Hepatocyte (in vitro differentiated cells): ENCODE measurements at regions not wholly inside any gene's neighbourhood (a gene's known extent, or its start where the extent isn't known, plus 50 kb on each side); places are given as distances from the start of the nearest gene placed in this dataset.

Experiments
- DNase-seq: peaks from one replicate; pipeline ENCODE4 v3.0.0-alpha.2; 2016; ENCODE audit warnings: low spot score
- H2AFZ ChIP-seq: fragments of 200-600 bp; sonication (generic); 2 replicates; pipeline ENCODE4 v1.6.0; 2016; ENCODE audit warnings: antibody characterized with exemption, mild to moderate bottlenecking
- H3K27ac ChIP-seq: fragments of 200-600 bp; sonication (generic); 2 replicates; pipeline ENCODE4 v1.5.1; 2016; ENCODE audit warnings: mild to moderate bottlenecking
- H3K27me3 ChIP-seq: fragments of 200-600 bp; sonication (generic); 2 replicates; pipeline ENCODE4 v1.6.1; 2016
- H3K36me3 ChIP-seq: fragments of 200-600 bp; sonication (generic); replicated peaks from 2 replicates; pipeline ENCODE4 v1.5.1; 2016; ENCODE audit warnings: low read depth; ENCODE audit not compliant: insufficient read depth
- H3K4me1 ChIP-seq: fragments of 200-600 bp; sonication (generic); 2 replicates; pipeline ENCODE4 v1.5.1; 2016; ENCODE audit warnings: mild to moderate bottlenecking, moderate library complexity; ENCODE audit not compliant: insufficient read depth
- H3K4me2 ChIP-seq: fragments of 200-600 bp; sonication (generic); 2 replicates; pipeline ENCODE4 v1.6.0; 2016
- H3K4me3 ChIP-seq: fragments of 200-600 bp; sonication (generic); 2 replicates; pipeline ENCODE4 v1.5.1; 2016; ENCODE audit warnings: mild to moderate bottlenecking
- H3K79me2 ChIP-seq: fragments of 200-600 bp; sonication (generic); 2 replicates; pipeline ENCODE4 v1.6.0; 2017; ENCODE audit warnings: mild to moderate bottlenecking
- H3K9me2 ChIP-seq: fragments of 200-600 bp; sonication (generic); replicated peaks from 2 replicates; pipeline ENCODE4 v1.6.0; 2017; ENCODE audit warnings: mild to moderate bottlenecking; ENCODE audit not compliant: insufficient read depth
- H3K9me3 ChIP-seq: fragments of 200-600 bp; sonication (generic); 2 replicates; pipeline ENCODE4 v1.5.1; 2016; ENCODE audit warnings: low read depth, mild to moderate bottlenecking
- H4K20me1 ChIP-seq: fragments of 200-600 bp; sonication (generic); 2 replicates; pipeline ENCODE4 v1.6.0; 2016; ENCODE audit warnings: mild to moderate bottlenecking; ENCODE audit not compliant: insufficient read depth, poor library complexity, severe bottlenecking
- EZH2 ChIP-seq: fragments of 200-600 bp; sonication (generic); IDR thresholded peaks from 2 replicates; pipeline ENCODE4 v1.6.1; 2016; ENCODE audit warnings: antibody characterized with exemption, mild to moderate bottlenecking, borderline replicate concordance
- EZH2phosphoT487 ChIP-seq: fragments of 200-600 bp; sonication (generic); IDR thresholded peaks from one replicate; pipeline ENCODE4 v1.6.1; 2018; ENCODE audit warnings: antibody characterized with exemption, mild to moderate bottlenecking, low read depth, moderate library complexity; ENCODE audit not compliant: unreplicated experiment, severe bottlenecking
- WGBS: methylation state at CpG from one replicate; pipeline ENCODE4 v1.1.6; 2016; ENCODE audit warnings: low lambda C conversion rate; ENCODE audit errors: missing lambda C conversion rate; 5-methylcytosine and 5-hydroxymethylcytosine counted together
- TF ChIP-seq, protein P1 (sequence below): fragments of 200-600 bp; sonication (generic); IDR thresholded peaks from 2 replicates; pipeline ENCODE4 v1.5.1; 2016; ENCODE audit warnings: antibody characterized with exemption, mild to moderate bottlenecking; ENCODE audit not compliant: poor library complexity

DNA sequence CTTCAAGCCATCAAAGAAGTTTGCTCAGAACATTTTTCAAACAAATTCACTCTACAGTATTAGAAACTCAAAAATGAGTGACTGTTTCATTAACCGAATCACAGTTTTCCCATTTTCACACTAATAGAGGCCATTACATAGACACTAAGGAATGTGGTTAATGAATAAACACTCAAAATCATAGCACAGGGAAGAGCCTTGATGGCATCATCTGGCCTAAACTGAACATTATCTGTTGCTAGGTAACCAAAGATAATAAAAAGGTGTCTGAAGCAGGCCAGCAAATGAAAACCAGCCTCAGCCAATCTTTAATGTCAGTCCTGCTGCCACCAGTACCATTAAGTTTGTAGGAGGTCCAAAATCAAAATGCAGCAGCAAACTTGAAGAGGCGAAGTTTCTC is 492.4 kb upstream of the STEAP1 start:
- DNase-seq = peak; percentile 3
- Histone ChIP-seq H4K20me1 (no peaks in the 10 kb centered on the region), H3K4me3 (no peak overlapping the region), H2AFZ (no peak overlapping the region), H3K9me3 (no peaks in the 10 kb centered on the region), H3K36me3 (no peaks in the 10 kb centered on the region), H3K9me2 (no peaks in the 10 kb centered on the region), H3K27ac (no peak overlapping the region), H3K79me2 (no peaks in the 10 kb centered on the region), H3K4me1 (no peaks in the 10 kb centered on the region), H3K27me3 (no peaks in the 10 kb centered on the region), H3K4me2 (no peak overlapping the region)
- 69% methylated on average over 2 of the region's 2 CpGs for WGBS
- no peak for TF ChIP-seq EZH2phosphoT487
- TF ChIP-seq EZH2 = no peak
- TF ChIP-seq, protein P1, sequence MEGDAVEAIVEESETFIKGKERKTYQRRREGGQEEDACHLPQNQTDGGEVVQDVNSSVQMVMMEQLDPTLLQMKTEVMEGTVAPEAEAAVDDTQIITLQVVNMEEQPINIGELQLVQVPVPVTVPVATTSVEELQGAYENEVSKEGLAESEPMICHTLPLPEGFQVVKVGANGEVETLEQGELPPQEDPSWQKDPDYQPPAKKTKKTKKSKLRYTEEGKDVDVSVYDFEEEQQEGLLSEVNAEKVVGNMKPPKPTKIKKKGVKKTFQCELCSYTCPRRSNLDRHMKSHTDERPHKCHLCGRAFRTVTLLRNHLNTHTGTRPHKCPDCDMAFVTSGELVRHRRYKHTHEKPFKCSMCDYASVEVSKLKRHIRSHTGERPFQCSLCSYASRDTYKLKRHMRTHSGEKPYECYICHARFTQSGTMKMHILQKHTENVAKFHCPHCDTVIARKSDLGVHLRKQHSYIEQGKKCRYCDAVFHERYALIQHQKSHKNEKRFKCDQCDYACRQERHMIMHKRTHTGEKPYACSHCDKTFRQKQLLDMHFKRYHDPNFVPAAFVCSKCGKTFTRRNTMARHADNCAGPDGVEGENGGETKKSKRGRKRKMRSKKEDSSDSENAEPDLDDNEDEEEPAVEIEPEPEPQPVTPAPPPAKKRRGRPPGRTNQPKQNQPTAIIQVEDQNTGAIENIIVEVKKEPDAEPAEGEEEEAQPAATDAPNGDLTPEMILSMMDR = no peak

DNA sequence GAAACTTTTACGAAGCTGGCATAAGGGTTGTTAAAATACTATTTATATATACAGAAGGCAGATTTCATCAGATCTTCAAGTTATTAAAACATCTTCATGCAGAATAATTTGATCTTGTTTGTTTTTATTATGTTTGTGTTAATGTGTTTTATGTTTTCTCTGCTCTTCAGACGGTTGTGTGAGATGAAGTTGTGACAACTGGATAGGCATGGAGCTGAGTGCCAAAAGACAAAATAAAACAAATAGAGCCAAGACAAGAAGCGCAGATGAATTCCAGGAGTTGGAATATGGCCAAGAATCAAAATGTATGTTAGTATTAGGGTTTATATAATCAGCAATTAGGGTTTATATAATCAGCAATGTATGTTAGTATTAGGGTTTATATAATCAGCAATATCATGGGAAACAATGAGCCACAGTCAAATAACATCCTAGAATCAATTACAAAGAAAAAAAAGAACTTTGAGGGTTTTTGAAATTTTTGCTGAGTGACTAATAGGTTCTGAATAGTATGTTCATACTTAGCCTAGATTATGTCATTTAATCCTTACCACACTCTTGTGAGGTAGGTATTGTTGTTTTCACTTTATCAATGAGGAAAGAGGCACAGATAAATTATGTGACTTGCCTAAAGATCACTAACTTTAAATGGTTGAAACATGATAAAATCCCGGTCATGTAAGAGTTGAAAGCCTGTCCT is 488.0 kb upstream of the STEAP1 start:
- no peaks in the 10 kb centered on the region for H3K4me1 ChIP-seq
- no peaks in the 10 kb centered on the region for H3K9me3 ChIP-seq
- no peak overlapping the region for H2AFZ ChIP-seq
- no peaks in the 10 kb centered on the region for H3K79me2 ChIP-seq
- no peak for DNase-seq
- no peak overlapping the region for H3K4me2 ChIP-seq
- H3K36me3 ChIP-seq = no peaks in the 10 kb centered on the region
- WGBS = 77% methylated on average over 4 of the region's 4 CpGs
- no peaks in the 10 kb centered on the region for H3K9me2 ChIP-seq
- TF ChIP-seq EZH2 = no peak
- TF ChIP-seq EZH2phosphoT487 = no peak
- TF ChIP-seq, protein P1 = no peak
- H4K20me1 ChIP-seq = no peaks in the 10 kb centered on the region
- H3K27ac ChIP-seq = no peak overlapping the region
- H3K4me3 ChIP-seq = no peak overlapping the region
- H3K27me3 ChIP-seq = no peaks in the 10 kb centered on the region

DNA sequence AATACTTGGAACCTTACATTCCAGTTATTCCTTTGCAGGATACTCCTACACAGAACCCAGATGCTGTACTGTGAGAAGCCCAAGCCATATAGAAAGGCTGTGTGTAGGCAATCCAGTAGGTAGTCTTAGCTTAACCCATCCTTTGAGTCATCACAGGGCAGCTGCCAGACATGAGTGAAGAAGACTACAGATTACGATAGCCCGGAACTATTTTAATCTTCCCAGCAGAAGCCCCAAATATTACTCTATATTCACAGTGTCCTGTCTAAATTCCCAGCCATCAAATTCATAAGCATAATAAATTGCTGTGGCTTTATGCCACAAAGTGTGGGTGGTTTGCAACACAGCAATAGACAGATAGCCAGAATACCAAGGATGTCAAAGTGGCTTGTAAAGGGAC is 474.1 kb upstream of the STEAP1 start:
- Histone ChIP-seq H4K20me1 (no peaks in the 10 kb centered on the region), H3K27me3 (no peaks in the 10 kb centered on the region), H3K36me3 (no peaks in the 10 kb centered on the region), H3K4me2 (no peak overlapping the region), H3K9me2 (no peaks in the 10 kb centered on the region), H3K27ac (no peak overlapping the region), H3K79me2 (no peaks in the 10 kb centered on the region), H3K4me3 (no peak overlapping the region), H3K9me3 (no peaks in the 10 kb centered on the region), H2AFZ (no peak overlapping the region), H3K4me1 (no peaks in the 10 kb centered on the region)
- WGBS = 93% methylated on average over 2 of the region's 2 CpGs
- DNase-seq = no peak
- TF ChIP-seq EZH2phosphoT487 (no peak), EZH2 (no peak)
- TF ChIP-seq, protein P1 = no peak
